Kidney (tissue), 13 donors: ENCODE measurements at regions not wholly inside any gene's neighbourhood (a gene's known extent, or its start where the extent isn't known, plus 50 kb on each side); places are given as distances from the start of the nearest gene placed in this dataset.

Experiments used
- DNase-seq, 5 donors: peaks; one replicate each; pipeline ENCODE4 v3.0.0-alpha.2; 2013 to 2020
- FAIRE-seq: peaks from 2 replicates; lab custom pipeline; 2012; peaks lifted over from hg19 to GRCh38; lab: Jason Lieb, UNC
- H3K27ac ChIP-seq, 2 donors: one replicate each; pipeline ENCODE4 v1.7.0; 2013; ENCODE audit warnings: low read depth in 2 of 2, low read length in 2 of 2, inconsistent platforms in 1 of 2
- H3K27me3 ChIP-seq: one replicate; pipeline ENCODE4 v1.7.1; 2013; ENCODE audit warnings: low read length, inconsistent platforms; ENCODE audit not compliant: control insufficient read depth, insufficient read depth
- H3K36me3 ChIP-seq, 3 donors: one replicate each; pipeline versions ENCODE4 v1.7.0 to v1.7.1; 2013; ENCODE audit warnings: low read length in 3 of 3, control low read depth in 1 of 3, inconsistent platforms in 1 of 3; ENCODE audit not compliant: insufficient read depth in 3 of 3, control insufficient read depth in 2 of 3
- H3K4me1 ChIP-seq, 3 donors: one replicate each; pipeline versions ENCODE4 v1.7.0 to v1.7.1; 2013; ENCODE audit warnings: low read length in 3 of 3, inconsistent platforms in 1 of 3, low read depth in 1 of 3; ENCODE audit not compliant: control insufficient read depth in 2 of 3, insufficient read depth in 2 of 3
- H3K4me3 ChIP-seq, 3 donors: one replicate each; pipeline versions ENCODE4 v1.7.0 to v1.8.1; 2013; ENCODE audit warnings: low read length in 3 of 3, control low read depth in 1 of 3, inconsistent platforms in 1 of 3
- H3K9ac ChIP-seq, 3 donors: one replicate each; pipeline versions ENCODE4 v1.7.0 to v1.7.1; 2013; ENCODE audit warnings: low read length in 3 of 3, control low read depth in 1 of 3, inconsistent platforms in 1 of 3
- H3K9me3 ChIP-seq, 3 donors: one replicate each; pipeline versions ENCODE4 v1.7.0 to v1.7.1; 2013; ENCODE audit warnings: low read length in 3 of 3, control low read depth in 1 of 3, inconsistent platforms in 1 of 3; ENCODE audit not compliant: control insufficient read depth in 2 of 3, insufficient read depth in 1 of 3
- intact Hi-C: fragments of 100-400 bp; cut with DNase I; formaldehyde crosslinking; loops from one replicate; pipeline ENCODE4 v1.11.1; 2022
- TF ChIP-seq, protein P1 (sequence below): IDR thresholded peaks from 3 replicates; pipeline ENCODE4 v1.5.1; 2012; ENCODE audit warnings: mild to moderate bottlenecking, moderate library complexity, borderline replicate concordance; ENCODE audit not compliant: insufficient read depth; ENCODE audit errors: extremely low read depth
- donor health status: control.
- donor health status: control.
- donor health status: control.
- donor health status: control.
- donor health status: control.
- donor health status: DM: yes; HTN: yes; CAD: no.
- donor health status: Normal renal cell carcinoma (clear cell type).

DNA sequence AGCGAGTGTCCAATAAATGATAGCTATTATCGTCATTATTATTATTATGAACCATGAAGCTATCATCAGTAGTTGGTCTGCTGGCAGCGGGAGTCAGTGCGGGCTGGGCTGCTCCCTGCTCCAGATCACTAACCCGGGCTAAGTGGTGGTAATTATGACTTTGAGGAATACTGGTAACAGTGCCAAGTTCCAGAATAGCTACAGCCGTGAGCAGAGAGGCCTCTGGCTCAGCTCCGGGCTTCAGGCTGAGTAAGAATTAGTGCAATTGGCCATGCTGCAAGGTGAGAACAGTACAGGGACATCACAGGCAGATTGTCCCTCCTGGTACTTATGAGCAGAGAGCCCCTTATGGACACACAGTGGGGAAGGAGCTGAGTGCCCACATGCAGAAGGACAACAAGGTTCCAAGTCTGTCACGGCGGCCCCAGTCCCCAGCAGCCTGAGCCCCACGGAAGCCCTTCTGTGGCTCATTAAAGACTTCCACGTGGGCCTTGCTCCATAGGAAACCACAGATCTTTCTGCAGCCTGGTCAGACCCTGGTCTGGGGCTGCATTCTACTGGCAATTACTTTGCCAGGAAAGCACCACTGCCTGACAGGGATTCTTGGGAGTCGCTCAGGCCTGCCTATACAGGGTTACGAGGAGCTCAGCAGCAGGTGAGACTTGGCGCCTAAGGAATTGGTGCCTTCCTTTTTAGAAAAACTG lies 235.1 kb downstream of the RRAGC start:
- FAIRE-seq (no peak), DNase-seq (peak in 1 of 5 donors; percentile 14)
- intact Hi-C loops = no loop called here
- no peak overlapping the region for H3K4me3 ChIP-seq
- no peak overlapping the region for H3K9ac ChIP-seq
- H3K27ac ChIP-seq = no peak overlapping the region
- H3K27me3 ChIP-seq = no peaks in the 10 kb centered on the region
- H3K9me3 ChIP-seq = no peaks in the 10 kb centered on the region
- no peaks in the 10 kb centered on the region for H3K36me3 ChIP-seq
- no peaks in the 10 kb centered on the region for H3K4me1 ChIP-seq
- TF ChIP-seq, protein P1, sequence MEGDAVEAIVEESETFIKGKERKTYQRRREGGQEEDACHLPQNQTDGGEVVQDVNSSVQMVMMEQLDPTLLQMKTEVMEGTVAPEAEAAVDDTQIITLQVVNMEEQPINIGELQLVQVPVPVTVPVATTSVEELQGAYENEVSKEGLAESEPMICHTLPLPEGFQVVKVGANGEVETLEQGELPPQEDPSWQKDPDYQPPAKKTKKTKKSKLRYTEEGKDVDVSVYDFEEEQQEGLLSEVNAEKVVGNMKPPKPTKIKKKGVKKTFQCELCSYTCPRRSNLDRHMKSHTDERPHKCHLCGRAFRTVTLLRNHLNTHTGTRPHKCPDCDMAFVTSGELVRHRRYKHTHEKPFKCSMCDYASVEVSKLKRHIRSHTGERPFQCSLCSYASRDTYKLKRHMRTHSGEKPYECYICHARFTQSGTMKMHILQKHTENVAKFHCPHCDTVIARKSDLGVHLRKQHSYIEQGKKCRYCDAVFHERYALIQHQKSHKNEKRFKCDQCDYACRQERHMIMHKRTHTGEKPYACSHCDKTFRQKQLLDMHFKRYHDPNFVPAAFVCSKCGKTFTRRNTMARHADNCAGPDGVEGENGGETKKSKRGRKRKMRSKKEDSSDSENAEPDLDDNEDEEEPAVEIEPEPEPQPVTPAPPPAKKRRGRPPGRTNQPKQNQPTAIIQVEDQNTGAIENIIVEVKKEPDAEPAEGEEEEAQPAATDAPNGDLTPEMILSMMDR = no peak

DNA sequence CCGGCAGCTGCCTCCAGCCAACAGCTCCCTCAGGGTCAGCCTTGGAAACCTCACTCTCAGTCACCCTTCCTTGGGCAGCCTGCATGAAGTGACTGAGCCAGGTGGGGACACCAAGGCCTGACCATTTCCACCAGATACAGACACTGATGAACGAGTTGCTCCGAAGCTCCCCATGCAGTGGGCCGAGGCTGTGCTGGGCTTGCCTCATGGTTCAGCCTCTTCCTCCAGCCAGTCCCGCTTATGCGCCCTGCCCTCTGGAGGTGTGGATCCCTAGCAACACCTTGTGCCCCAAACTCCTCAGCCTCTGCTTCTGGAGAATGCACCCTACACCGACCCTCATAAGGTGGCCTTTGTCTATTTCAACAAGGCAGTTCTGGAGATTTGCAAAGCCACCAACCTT lies 236.0 kb downstream of the RRAGC start:
- DNase-seq (peak in 1 of 5 donors; percentile 62), FAIRE-seq (no peak)
- TF ChIP-seq, protein P1 = no peak
- H3K9me3 ChIP-seq = no peaks in the 10 kb centered on the region
- H3K27ac ChIP-seq = no peak overlapping the region
- H3K4me3 ChIP-seq = no peak overlapping the region
- no peaks in the 10 kb centered on the region for H3K4me1 ChIP-seq
- H3K36me3 ChIP-seq = no peaks in the 10 kb centered on the region
- intact Hi-C loops = no loop called here
- no peak overlapping the region for H3K9ac ChIP-seq
- no peaks in the 10 kb centered on the region for H3K27me3 ChIP-seq

DNA sequence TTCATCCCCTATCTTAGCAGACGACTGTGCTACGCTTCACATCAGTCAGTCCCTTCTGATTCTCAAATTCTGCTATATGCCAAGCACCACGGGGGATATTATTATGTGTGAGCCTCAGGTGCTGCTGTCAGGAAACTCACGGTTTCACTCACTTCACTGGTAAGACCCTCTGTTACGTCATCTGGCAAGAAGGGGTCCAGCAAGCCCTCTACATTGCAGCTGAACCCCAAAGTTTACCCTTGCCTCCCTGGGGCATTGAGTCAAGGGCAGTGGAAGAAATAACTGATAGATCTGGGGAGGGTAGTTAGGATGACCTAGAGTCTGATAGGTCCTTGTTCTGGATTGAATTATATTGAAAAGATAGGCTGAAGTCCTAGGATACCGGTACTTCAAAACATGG lies 237.4 kb downstream of the RRAGC start:
- DNase-seq = no peak
- H3K4me1 ChIP-seq = no peaks in the 10 kb centered on the region
- no peaks in the 10 kb centered on the region for H3K36me3 ChIP-seq
- no peaks in the 10 kb centered on the region for H3K27me3 ChIP-seq
- no peak overlapping the region for H3K9ac ChIP-seq
- TF ChIP-seq, protein P1 = no peak
- H3K27ac ChIP-seq = no peak overlapping the region
- intact Hi-C loops = no loop called here
- no peak overlapping the region for H3K4me3 ChIP-seq
- H3K9me3 ChIP-seq = no peaks in the 10 kb centered on the region
- no peak for FAIRE-seq

DNA sequence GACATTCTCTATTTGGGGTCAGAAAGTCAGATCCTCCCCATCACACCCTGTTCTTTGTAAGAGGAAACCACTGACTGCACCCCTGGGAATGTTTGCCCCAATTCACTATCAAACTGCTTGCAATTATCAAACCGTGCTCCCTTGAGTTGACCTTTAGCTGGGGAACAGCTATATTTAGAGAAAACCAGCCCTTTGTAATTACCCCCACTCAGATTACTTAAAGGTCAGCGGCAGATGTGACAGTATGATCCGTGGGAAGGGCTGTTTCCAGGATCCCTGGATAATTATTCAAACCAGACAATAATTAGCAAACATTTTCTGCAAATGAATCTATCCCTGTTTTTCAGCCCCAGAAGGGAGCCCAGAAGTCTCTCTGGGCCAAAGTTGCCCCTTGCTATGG lies 242.7 kb downstream of the RRAGC start:
- intact Hi-C loops = no loop called here
- no peaks in the 10 kb centered on the region for H3K27me3 ChIP-seq
- H3K9ac ChIP-seq = no peak overlapping the region
- DNase-seq (no peak), FAIRE-seq (no peak)
- no peaks in the 10 kb centered on the region for H3K4me1 ChIP-seq
- no peaks in the 10 kb centered on the region for H3K36me3 ChIP-seq
- TF ChIP-seq, protein P1 = no peak
- no peak overlapping the region for H3K27ac ChIP-seq
- H3K4me3 ChIP-seq = no peak overlapping the region
- peaks cover 0 to 6% (median 0%) of the 10 kb centered on the region in 3 donors for H3K9me3 ChIP-seq
